ENCODE measurements at regions not wholly inside any gene's neighbourhood (a gene's known extent, or its start where the extent isn't known, plus 50 kb on each side); places are given as distances from the start of the nearest gene placed in this dataset.
"Not testable (repeated sequence)": the region's sequence is repeated elsewhere in the genome, so short reads cannot be mapped to it uniquely, and the experiment has no call there.

DNA sequence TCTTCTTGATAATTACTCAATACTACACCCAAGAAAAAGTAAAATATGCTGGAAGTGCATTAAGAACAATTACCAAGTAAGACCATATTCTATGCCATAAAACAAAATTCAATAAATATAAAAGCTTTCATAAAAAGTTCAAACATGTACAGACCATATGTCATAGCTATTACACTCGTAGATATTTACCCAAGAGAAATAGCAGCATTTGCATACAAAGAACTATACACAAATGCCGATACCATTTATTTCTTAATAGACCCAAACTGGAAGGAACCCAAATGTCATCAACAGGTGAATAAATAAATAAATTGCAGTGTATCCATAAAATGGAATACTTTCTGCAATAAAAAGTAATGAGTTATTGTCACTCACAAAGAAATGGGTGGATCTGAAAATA, 78.3 kb upstream of the SLC16A7 start:
- DNase-seq: no peak

DNA sequence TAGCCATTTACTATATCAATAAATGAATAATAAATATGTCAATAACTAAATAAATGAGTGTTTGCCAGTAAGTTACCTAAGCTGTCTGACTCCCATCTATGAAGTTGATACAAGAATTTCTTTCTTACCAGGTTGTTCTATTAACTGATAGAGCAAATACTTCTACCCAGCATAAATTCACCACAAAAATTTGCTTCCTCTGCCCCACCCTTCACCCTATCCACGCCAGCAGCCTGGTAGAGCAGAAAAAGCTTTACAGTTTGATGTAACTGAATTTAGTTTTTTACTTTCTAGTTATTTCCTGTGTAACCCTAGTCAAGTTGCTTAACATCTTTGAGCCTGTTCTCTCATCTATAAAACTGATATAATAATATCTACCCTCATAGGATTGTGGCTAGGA, 94.9 kb upstream of the SLC16A7 start:
- no peak for DNase-seq

DNA sequence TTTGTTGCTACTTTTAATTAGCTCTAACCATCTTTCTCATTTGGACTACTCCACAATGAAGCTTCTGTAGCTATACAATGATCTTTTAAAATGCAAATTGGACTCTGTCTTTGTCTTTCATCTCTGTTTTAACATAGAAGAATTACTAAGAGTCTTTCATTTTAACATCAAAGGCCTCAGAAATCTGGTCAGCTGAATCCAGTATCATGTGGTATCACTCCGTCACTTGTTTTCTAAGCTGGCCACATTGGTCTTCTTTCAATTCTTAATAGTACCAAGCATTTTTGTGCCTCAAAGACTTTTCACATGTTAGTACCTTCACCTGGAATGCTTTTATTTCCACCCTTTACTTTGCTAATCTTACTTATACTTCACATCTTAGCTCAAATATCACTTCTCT, 95.5 kb upstream of the SLC16A7 start:
- DNase-seq: peak; percentile 0

DNA sequence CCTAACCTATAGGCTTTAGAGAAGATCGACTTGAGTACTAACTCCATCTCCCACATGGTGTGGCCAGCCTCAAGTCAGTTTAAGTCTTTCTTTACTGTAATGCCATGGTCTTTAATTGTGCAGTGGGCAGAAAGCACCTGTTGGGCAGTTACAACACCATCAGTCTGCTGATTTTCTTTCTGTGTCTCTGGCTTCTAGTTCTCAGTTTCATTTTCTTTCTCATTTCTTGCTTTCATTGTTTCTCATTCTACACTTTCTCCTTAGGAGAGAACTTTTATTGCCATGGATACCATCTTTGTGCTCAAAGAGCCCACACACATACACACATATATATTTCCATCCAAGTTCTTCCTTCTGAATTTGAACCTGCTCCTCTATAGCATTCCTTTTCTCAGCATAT, 96.1 kb upstream of the SLC16A7 start:
- no peak for DNase-seq

DNA sequence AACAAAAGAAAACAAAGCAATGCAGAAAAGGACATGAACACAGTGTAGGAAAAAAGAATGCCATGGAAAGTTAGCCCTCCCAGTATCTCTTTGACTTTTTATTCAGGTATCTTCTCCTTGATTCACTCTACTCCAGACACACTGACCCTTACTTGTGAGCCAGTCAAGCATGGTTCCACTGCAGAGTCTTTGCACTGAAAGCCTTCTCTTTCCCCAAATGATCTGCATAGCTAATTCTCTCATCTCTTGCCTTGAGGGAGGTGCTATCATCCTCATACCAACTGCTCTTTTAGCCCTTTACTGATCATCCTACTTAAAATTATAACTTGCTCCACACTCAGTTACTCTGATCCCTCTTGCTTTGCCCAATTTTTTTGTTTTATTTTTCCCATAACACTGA, 101.2 kb upstream of the SLC16A7 start:
- DNase-seq: no peak

DNA sequence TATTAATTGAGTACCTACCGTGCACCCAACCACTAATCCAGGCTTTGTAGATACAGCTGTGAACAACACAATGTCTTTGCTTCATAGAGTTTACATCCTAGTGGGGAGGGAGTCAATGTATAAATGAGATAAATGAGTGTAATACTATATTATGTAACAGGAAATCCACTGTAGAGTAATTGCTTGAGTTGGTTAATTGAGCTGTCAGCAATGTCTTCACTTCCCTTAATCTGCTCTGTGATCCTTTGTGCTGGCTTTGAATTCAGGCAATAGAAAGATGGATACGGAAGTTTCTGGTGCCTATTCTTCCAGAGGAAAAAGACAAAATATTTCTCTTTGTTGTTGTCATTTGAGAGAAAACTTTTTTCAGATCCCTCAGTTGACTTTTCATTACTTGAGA, 104.0 kb upstream of the SLC16A7 start:
- no peak for DNase-seq

DNA sequence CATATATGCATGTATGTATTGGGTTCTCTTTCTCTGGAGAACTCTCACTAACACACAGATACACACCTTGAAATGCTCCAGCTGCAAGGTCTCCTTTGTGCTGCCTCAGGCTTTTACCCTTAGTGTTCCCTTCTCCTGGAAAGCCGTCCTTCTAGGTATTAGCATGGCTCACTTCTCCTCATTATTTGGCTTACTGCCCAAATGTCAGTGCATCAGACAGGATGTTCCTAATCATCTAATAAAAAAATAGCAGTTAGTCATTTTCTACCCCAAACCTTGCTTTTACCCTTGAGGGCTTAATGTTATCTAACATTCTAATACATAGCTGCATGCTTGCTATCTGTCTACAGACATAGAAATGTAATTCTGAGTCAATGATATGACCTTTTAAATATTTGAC, 109.0 kb upstream of the SLC16A7 start:
- no peak for DNase-seq

DNA sequence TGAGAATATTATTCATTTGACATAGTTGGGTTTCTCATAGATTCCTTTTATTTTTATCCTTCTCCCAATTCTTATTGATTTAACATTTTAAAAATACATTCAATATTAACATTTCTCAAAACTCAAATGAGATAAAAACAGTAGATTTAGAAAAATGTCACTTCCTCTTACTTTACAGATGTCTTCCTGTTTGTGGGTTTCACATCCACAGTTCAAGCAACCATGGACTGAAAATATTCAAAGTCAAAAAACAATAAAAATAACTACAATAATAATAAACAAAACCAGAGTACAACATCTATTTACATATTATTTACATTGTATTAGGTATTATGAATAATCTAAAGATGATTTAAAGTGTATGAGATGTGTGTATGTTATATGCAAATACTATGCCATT, 111.3 kb upstream of the SLC16A7 start:
- DNase-seq: no peak

DNA sequence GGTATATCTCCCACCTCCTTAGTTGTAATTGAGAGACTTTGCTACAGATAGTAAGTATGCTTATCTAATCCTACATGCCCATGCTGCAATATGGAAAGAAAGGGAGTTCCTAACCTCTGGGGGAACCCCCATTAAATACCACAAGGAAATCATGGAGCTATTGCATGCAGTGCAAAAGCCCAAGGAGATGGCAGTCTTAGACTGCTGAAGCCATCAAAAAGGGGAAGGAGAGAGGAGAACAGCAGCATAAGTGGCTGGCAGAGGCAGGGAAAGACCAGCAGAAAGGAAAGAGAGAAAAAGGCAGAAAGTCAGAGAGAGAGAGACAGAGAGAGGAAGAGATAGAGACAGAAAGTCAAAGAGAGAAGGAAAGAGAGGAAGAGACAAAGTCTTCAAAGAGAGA, 121.6 kb upstream of the SLC16A7 start:
- DNase-seq: not testable (repeated sequence)

DNA sequence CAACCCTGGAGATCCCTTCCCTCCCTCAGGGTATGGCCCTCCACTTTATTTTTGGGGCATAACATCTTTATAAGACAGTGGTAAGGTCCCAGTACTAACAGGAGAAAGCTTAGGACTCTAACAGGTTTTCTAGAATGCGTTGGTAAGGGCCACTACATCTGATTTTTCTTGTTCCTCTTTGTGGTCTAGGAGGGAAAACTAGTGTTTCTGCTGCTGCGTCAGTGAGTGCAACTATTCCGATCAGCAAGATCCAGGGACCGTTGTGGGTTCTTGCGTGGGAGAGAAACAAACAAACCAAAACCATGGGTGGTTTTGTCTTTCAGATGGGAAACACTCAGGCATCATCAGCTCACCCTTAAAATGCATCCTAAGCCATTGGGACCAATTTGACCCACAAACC, 123.6 kb upstream of the SLC16A7 start:
- no peak for DNase-seq

DNA sequence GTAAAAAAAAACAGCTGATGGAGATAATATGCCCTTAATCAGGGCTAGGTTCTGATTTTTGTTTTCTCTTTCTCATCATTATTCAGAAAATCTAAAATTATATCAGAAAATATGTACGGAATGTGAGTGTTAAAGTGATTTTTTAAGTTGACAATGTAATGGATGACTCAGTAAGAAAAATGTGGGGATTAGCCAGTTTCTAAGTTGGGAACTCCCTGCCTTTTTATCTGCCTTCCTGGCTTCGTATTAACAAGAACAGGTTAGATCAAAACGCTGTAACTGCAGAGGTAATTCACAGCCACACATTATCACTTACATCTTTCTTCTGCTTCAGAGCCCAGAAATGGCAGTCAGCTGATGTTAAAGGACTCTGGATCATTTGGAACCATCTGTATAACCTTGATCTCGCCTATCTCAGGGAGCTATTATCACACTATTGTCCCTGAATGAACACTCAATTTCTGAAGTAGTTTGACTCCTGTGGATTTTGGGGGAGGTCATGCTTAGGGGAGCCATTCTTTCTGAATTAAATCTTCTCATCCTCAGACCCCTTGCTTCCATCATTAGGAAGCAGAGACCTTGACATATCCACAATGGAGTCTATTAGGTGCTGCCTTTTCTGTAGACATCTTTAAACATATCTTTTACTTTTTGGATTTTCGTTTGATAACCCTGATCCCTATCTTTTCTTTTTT, 135.7 kb upstream of the SLC16A7 start:
- no peak for DNase-seq

DNA sequence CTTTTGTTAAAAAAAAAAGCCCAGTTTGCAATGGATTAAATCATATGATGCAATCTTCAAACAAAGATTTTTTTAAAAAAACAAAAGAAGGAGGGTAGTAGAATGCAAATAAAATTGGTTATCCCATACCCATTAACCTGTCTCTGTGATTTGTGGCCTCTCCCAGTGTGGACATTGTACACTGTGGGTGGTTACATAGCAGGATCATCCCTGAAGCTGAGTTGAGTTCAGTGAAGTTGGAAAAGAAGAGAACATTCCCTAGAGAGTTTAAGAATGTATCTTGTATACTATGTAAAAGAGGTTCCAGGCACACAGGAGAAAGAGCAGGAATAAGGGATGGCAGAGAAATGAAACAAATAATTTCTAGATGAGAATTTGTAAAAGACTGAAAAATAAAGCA, 142.4 kb upstream of the SLC16A7 start:
- no peak for DNase-seq

DNA sequence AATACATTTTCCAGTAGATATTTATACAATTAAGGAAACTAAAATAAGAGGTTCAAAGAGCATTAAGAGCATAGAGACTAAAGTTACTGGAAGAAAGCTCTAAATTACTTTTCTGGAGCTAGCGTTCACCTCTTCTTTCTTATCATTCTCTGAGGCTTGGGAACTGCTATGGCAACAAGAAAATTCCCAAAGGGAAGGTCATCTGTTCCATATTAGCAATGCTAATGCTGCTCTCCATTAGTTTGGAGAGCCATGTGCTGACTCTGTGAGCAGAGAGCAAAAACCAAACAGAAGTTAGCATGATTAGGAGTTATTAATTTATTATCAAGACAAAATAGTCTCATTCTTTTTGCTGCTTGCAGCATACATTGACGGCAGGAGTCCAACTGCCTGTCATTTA, 143.1 kb upstream of the SLC16A7 start:
- DNase-seq: no peak

DNA sequence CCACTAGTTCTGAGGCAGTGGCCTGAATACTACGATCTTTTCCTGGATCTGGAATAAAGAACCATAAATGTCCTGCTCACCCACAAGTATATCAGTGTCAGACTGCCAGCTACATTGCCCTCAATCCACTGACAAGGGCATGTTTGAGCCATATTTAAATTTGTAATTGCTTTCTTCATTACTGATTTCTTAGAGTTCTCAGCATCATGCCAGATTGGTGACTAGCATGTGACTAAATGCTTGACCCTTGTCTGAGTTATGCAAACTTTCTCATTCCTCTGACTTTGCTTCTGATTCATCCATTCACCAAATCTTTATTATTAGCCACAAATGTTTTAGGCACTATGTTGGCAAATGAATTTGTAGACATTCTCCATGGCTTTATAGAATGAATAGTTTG, 143.6 kb upstream of the SLC16A7 start:
- DNase-seq: no peak

DNA sequence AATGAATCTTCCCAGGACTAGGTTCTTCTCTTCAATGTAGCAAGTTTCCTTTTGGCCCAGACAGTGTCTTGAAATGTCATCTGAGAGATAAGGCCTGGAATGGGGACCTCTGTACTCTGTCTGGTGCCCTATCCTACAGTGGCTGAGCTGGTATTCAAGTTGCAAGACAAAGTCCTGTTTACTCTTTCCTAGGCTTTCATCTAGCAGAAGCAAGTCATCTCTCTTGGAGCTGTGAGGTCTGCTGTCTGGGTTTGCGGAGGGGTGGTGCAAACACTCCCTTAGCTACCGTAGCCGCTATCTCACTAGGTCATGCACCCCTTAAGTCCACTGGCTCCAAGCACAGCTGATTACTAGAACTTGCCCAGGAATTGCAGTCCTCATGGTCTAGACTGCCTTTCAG, 149.7 kb upstream of the SLC16A7 start:
- DNase-seq: no peak

DNA sequence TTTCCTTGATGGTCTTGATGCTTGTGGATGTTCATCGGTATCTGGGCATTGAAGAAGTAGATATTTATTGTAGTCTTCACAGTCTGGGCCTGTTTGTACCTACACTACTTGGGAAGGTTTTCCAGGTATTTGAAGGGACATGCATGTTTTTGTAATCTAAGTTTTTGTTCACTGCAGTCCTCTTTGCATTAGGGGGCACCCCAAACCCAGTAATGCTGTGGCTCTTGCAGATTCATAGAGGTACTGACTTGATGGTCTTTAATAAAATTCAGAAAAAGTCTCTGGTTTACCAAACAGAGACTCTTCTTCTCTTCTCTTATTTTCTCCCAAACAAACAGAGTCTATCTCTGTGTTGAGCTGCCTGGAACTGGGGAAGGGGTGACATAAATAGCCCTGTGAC, 150.9 kb upstream of the SLC16A7 start:
- DNase-seq: no peak

DNA sequence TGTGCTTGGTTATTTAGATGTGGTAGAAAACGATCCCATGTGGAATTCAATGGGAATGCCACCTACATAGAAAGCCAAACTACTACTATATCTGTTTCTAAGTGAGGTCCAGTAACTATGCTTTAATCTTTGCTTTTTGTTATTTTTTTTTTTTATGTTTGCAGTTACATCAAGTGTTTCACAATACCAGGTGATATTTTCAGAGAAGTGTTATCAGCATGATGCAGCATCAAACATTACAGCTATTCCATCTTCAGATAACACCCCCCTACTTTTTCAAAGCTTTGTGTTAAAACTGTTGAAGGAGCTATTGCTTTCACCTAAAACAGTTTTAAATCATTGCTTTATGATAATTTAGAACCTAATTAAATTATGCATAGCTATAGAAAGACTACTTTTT, 163.8 kb upstream of the SLC16A7 start:
- DNase-seq: no peak

DNA sequence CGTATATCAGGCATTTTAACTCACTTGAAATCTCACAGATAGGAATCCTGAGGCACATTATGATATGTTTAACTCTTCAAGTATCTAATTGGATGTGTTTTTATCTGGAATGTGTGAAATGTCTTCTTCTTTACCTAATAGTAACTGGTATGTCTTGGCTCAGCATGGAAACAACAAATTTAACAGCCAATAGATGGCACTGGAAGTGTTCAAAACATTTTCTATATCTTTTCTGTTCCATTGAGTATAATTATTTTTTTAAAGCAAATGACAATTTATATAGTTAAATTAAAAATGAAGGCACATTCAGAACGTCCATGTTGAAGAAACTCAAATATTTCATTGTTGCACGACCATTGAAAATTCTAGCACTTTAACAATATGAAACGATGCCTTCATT, 164.6 kb upstream of the SLC16A7 start:
- DNase-seq: no peak

DNA sequence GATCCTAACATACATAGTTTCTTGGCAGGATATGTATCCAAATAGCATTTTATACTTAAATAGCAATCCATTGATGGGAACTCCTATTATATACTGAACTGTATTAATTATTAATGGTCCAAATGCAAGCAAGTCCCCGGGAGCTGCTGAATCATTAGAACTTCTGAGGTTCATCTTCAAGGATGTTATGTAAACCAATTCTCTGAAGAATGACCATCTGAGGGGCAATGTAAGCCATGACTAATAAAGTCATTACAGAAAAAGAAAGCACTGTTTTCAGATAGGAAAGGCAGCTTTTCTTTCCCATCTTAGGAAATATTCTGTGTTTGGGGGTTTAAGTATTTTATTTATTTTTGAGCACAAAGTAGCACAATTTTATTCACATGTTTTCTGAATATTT, 166.1 kb upstream of the SLC16A7 start:
- DNase-seq: no peak

DNA sequence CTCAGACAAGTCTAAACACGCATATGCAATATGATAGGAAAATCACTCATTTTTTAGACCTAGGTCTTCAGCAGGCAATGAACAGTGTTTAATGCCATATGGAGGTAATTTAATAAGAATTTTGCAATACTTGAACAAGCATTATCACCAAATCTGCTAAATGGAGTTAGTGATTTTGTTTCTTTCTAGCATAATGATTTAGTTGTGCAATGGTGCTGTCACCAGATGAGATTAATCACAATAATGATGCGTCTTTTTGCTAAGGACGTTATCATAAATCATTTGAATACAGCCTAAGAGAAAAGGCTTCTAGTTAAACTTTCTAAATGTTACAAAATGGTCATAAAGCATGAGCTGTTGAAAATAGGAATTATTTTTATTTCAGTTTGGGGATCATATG, 170.0 kb upstream of the SLC16A7 start:
- no peak for DNase-seq

DNA sequence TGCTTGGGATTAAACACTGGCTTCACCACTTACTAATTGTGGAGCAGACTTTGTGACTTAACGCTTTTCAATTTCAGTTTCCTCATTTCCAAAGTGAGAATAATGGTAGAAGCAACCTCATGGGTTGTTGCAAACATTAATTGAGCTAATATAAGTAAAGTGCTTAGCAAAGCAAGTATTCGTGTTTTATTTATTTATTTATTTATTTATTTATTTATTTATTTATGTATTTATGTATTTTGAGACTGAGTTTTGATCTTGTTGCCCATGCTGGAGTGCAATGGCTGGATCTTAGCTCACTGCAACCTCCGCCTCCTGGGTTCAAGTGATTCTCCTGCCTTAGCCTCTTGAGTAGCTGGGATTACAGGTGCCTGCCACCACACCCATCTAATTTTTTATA, 171.2 kb upstream of the SLC16A7 start:
- not testable (repeated sequence) for DNase-seq

DNA sequence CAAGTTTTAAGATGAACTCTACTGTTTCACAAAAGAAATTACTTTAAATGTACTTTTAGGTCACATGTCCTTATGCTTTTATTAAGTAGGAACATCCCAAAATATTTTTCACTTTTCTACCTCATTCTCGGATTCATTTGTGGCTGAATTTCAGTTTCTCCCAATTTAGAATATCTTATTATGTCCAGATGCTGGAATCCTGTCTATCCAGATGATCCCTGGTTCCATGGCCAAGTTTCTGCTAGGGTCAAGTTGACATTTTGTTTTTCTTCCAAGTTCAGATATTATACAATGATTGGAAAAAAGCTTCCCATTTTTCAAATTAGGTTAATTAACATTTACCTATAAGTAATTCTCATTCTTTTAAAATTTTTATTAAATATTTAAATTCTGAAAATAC, 181.8 kb upstream of the SLC16A7 start:
- no peak for DNase-seq

DNA sequence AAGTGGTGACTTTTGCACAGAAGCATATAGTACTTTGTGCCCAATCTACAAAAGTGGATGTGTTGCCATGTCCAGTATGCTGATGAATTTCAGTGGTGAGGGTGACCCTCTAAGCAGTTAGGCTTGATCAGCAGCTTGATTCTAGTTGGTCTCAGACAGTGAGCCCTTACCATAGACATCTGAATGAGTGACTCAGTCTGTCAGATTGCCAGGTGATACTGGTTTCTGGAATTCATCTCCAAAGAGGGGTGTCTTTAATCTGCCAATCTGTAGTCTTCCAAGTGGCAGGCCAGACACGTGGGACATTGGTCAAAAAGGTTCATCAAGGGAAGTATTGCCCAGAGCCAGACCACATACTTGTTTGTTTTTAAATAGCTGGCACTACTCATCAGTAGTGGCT, 187.4 kb upstream of the SLC16A7 start:
- no peak for DNase-seq

DNA sequence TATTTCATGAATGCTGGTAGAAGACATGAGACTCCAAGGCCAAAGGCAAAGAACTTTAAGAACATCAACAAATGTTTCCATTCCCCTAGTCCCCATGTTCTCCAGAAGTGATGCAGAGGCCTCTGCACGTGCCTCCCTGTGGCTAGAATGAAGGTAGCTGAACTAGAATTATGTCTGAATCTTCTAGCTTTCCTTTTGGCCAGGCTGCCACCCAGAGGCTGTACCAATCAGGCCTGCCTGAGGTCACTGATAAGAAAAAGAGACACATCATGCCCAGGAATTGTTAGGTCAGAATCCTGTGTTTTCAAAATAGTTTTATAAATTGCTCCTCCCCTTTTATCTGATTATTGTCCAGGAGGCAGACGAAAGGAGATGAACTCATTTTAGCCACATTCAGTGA, 188.0 kb upstream of the SLC16A7 start:
- DNase-seq: peak; percentile 19

DNA sequence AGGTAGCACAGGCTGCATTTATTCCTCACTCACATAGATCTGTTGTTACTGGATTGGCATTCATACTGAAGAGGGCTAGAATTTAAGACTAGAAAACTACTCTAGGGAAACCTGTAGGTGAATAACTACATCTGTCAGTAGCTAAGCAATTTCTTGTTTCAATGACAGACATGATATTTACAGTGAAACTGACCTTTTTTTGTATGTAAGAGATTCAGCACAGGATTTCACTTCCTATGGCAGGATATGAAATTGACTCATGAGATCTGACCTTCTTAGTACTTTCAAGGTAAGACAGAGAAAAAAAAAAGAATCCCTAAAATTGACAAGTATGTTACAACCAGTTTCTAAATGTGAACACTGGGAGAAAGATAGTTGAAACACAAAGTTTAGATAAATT, 189.8 kb upstream of the SLC16A7 start:
- DNase-seq: no peak

All from midbrain (tissue), 1 donor.